GM19239 (cell line): ENCODE measurements at regions not wholly inside any gene's neighbourhood (a gene's known extent, or its start where the extent isn't known, plus 50 kb on each side); places are given as distances from the start of the nearest gene placed in this dataset.
"Not testable (repeated sequence)": the region's sequence is repeated elsewhere in the genome, so short reads cannot be mapped to it uniquely, and the experiment has no call there.

Experiments
- DNase-seq: peaks from one replicate; pipeline ENCODE4 v3.0.0; 2011; ENCODE audit warnings: low spot score; ENCODE audit not compliant: insufficient read length
- FAIRE-seq: peaks from 2 replicates; lab custom pipeline; 2011; peaks lifted over from hg19 to GRCh38; lab: Jason Lieb, UNC

- FAIRE-seq (no peak), DNase-seq (no peak)
Observed at GRCh38 chr5:52255308-52255707, 532.4 kb upstream of the ITGA1 start.

- DNase-seq = no peak
- FAIRE-seq = no peak
Observed at GRCh38 chr5:52262844-52263243, 524.9 kb upstream of the ITGA1 start.

GRCh38 chr5:52269401-52269800 is 518.3 kb upstream of the ITGA1 start:
- no peak for DNase-seq
- no peak for FAIRE-seq

GRCh38 chr5:52269859-52270258 is 517.9 kb upstream of the ITGA1 start:
- FAIRE-seq (no peak), DNase-seq (no peak)

- FAIRE-seq (no peak), DNase-seq (no peak)
Observed at GRCh38 chr5:52275639-52276038, 512.1 kb upstream of the ITGA1 start.

GRCh38 chr5:52277101-52277500 is 510.6 kb upstream of the ITGA1 start:
- FAIRE-seq (no peak), DNase-seq (no peak)

- no peak for FAIRE-seq
Observed at GRCh38 chr5:52282647-52283046, 505.1 kb upstream of the ITGA1 start.

GRCh38 chr5:52283221-52283620 is 504.5 kb upstream of the ITGA1 start:
- no peak for FAIRE-seq
- DNase-seq = no peak

More at GRCh38 chr5:52282647-52283046, 505.1 kb upstream of the ITGA1 start:
- DNase-seq = no peak

GRCh38 chr5:52300703-52301372 is 486.9 kb upstream of the ITGA1 start:
- no peak for FAIRE-seq

GRCh38 chr5:52304816-52305215 is 482.9 kb upstream of the ITGA1 start:
- DNase-seq, FAIRE-seq: not testable (repeated sequence)

More at GRCh38 chr5:52300703-52301372, 486.9 kb upstream of the ITGA1 start:
- DNase-seq = no peak

GRCh38 chr5:52328220-52328806 is 459.4 kb upstream of the ITGA1 start:
- FAIRE-seq (no peak), DNase-seq (no peak)

- FAIRE-seq (no peak), DNase-seq (no peak)
Observed at GRCh38 chr5:52331725-52332124, 456.0 kb upstream of the ITGA1 start.

GRCh38 chr5:52334367-52334766 is 453.3 kb upstream of the ITGA1 start:
- FAIRE-seq = no peak

GRCh38 chr5:52339285-52339684 is 448.4 kb upstream of the ITGA1 start:
- FAIRE-seq = no peak
- no peak for DNase-seq

More at GRCh38 chr5:52334367-52334766, 453.3 kb upstream of the ITGA1 start:
- no peak for DNase-seq

GRCh38 chr5:52342361-52342760 is 445.4 kb upstream of the ITGA1 start:
- FAIRE-seq (no peak), DNase-seq (no peak)

- DNase-seq = no peak
- FAIRE-seq = no peak
Observed at GRCh38 chr5:52356311-52356918, 431.3 kb upstream of the ITGA1 start.

GRCh38 chr5:52359261-52359660 is 428.5 kb upstream of the ITGA1 start:
- DNase-seq = no peak
- no peak for FAIRE-seq

- no peak for FAIRE-seq
- DNase-seq = no peak
Observed at GRCh38 chr5:52360985-52361384, 426.7 kb upstream of the ITGA1 start.

- FAIRE-seq (no peak), DNase-seq (no peak)
Observed at GRCh38 chr5:52374286-52374685, 413.4 kb upstream of the ITGA1 start.

GRCh38 chr5:52375969-52376368 is 411.7 kb upstream of the ITGA1 start:
- no peak for DNase-seq
- no peak for FAIRE-seq

- FAIRE-seq = no peak
- no peak for DNase-seq
Observed at GRCh38 chr5:52376592-52376991, 411.1 kb upstream of the ITGA1 start.

- DNase-seq = no peak
- no peak for FAIRE-seq
Observed at GRCh38 chr5:52378237-52378636, 409.5 kb upstream of the ITGA1 start.
